GM21447 (cell line): ENCODE measurements at regions not wholly inside any gene's neighbourhood (a gene's known extent, or its start where the extent isn't known, plus 50 kb on each side); places are given as distances from the start of the nearest gene placed in this dataset.

Experiments
- ATAC-seq: cut with Tn5 transposase; IDR thresholded peaks from one replicate; pipeline ENCODE4 v1.9.1; 2021; ENCODE audit not compliant: unreplicated experiment

GRCh38 chr3:127384717-127385539, 97.1 kb upstream of the PRR20G start:
- ATAC-seq, result no peak

GRCh38 chr3:127383656-127384179, 95.9 kb upstream of the PRR20G start:
- ATAC-seq, result no peak

GRCh38 chr3:127377801-127378655, 90.2 kb upstream of the PRR20G start:
- no peak for ATAC-seq

- no peak for ATAC-seq
Observed at GRCh38 chr3:127375151-127375930, 87.5 kb upstream of the PRR20G start.

GRCh38 chr3:127374086-127375010, 86.5 kb upstream of the PRR20G start:
- no peak for ATAC-seq

- ATAC-seq, result no peak
Observed at GRCh38 chr3:127373441-127374085, 85.7 kb upstream of the PRR20G start.

- ATAC-seq, result no peak
Observed at GRCh38 chr3:127371846-127372245, 84.0 kb upstream of the PRR20G start.

GRCh38 chr3:127371334-127371733, 83.5 kb upstream of the PRR20G start:
- no peak for ATAC-seq

GRCh38 chr3:127370906-127371305, 83.1 kb upstream of the PRR20G start:
- ATAC-seq, result no peak

- no peak for ATAC-seq
Observed at GRCh38 chr3:127369356-127369935, 81.6 kb upstream of the PRR20G start.

- no peak for ATAC-seq
Observed at GRCh38 chr3:127368186-127369032, 80.6 kb upstream of the PRR20G start.

- ATAC-seq, result no peak
Observed at GRCh38 chr3:127367593-127367992, 79.7 kb upstream of the PRR20G start.

GRCh38 chr3:127366383-127366782, 78.5 kb upstream of the PRR20G start:
- no peak for ATAC-seq

GRCh38 chr3:127365163-127365798, 77.4 kb upstream of the PRR20G start:
- ATAC-seq, result no peak

GRCh38 chr3:127363891-127364290, 76.0 kb upstream of the PRR20G start:
- ATAC-seq, result no peak

GRCh38 chr3:127363171-127363570, 75.3 kb upstream of the PRR20G start:
- ATAC-seq, result no peak

- no peak for ATAC-seq
Observed at GRCh38 chr3:127360647-127361046, 72.8 kb upstream of the PRR20G start.

GRCh38 chr3:127358641-127359040, 70.8 kb upstream of the PRR20G start:
- ATAC-seq, result no peak
